ENCODE measurements at regions not wholly inside any gene's neighbourhood (a gene's known extent, or its start where the extent isn't known, plus 50 kb on each side); places are given as distances from the start of the nearest gene placed in this dataset.

GRCh38 chr2:82257796-82258555 lies 1953.4 kb upstream of the LRRTM1 start:
- POLR2A ChIA-PET = no interaction called here
- no peak overlapping the region for H3K9ac ChIP-seq (ENCODE audit: control insufficient read depth, insufficient read depth, low read length)
- WGBS (ENCODE audit: insufficient coverage, insufficient replicate concordance, low lambda C conversion rate, missing lambda C conversion rate) = 4% methylated on average over 2 of the region's 2 CpGs
- no peak overlapping the region for H3K27ac ChIP-seq (ENCODE audit: control insufficient read depth, insufficient read depth)
- no peak overlapping the region for H3K4me2 ChIP-seq (ENCODE audit: control insufficient read depth, insufficient read depth)
- H3K79me2 ChIP-seq (ENCODE audit: control insufficient read depth, insufficient read depth, low read length) = no peaks in the 10 kb centered on the region
- BruUV-seq (replicated peaks) = no TSS peak
- FAIRE-seq (no peak), DNase-seq (ENCODE audit: low read depth, low spot score) (no peak), ATAC-seq (no peak)
- CTCF ChIA-PET = interaction anchor here (0.5 to 1.0 kb wide), 3 partner anchors 9 to 110 kb away, joined by 3 to 4 read pairs (median 3); no protein-coding TSS in a partner anchor
- in situ Hi-C loops (cut with MboI) (no loop called here), intact Hi-C loops (cut with micrococcal nuclease; ENCODE audit: unreplicated experiment) (no loop called here)
- no peak overlapping the region for H3K4me3 ChIP-seq
- no peaks in the 10 kb centered on the region for H3K27me3 ChIP-seq (replicated peaks in 1 of 2; ENCODE audit: control insufficient read depth in 2 of 2, insufficient read depth in 2 of 2, low read length in 1 of 2)
- no peak overlapping the region for H2AFZ ChIP-seq (ENCODE audit: control insufficient read depth, low read depth, low read length)
- RAD21 ChIA-PET (ENCODE audit: unreplicated experiment) = interaction anchor here (1.5 kb wide), 1 partner anchor 8 kb away, joined by 3 read pairs; no protein-coding TSS in a partner anchor
- no peaks in the 10 kb centered on the region for H3K36me3 ChIP-seq (ENCODE audit: control insufficient read depth in 2 of 2, insufficient read depth in 2 of 2, low read length in 1 of 2)
- SMC1A ChIA-PET (ENCODE audit: uncharacterized antibody, unreplicated experiment) = interaction anchor here (0.8 to 1.7 kb wide), 7 partner anchors 10 to 642 kb away, joined by 3 to 7 read pairs (median 4); no protein-coding TSS in a partner anchor
- no peaks in the 10 kb centered on the region for H3K4me1 ChIP-seq (ENCODE audit: control insufficient read depth, insufficient read depth, low read length)
- H4K20me1 ChIP-seq (ENCODE audit: control insufficient read depth, insufficient read depth) = no peaks in the 10 kb centered on the region
- no peak for TF ChIP-seq FOS (IDR thresholded peaks at IDR 0.05; ENCODE audit: borderline replicate concordance, extremely low read depth, insufficient read length)
- no peak for TF ChIP-seq BACH1 (IDR thresholded peaks at IDR 0.05; ENCODE audit: borderline replicate concordance)
- TF ChIP-seq RELB (IDR thresholded peaks at IDR 0.05; ENCODE audit: low read depth) = no peak
- no peak for TF ChIP-seq IKZF2 (IDR thresholded peaks at IDR 0.05)
- no peak for TF ChIP-seq SREBF2 (IDR thresholded peaks at IDR 0.05; ENCODE audit: low read length)
- TF ChIP-seq GATAD2B (conservative IDR thresholded peaks at IDR 0.05; ENCODE audit: low read depth) = no peak
- TF ChIP-seq CBX5 (IDR thresholded peaks at IDR 0.05; ENCODE audit: low read depth) = no peak
- TF ChIP-seq ESRRA (IDR thresholded peaks at IDR 0.05; ENCODE audit: low read length) = no peak
- TF ChIP-seq CTCF (IDR thresholded peaks at IDR 0.05 in 2 of 3, conservative IDR thresholded peaks at IDR 0.05 in 1 of 3; ENCODE audit: control insufficient read depth in 2 of 3, extremely low read depth in 1 of 3, insufficient read depth in 1 of 3, low read depth in 3 of 3, low read length in 3 of 3) = no peak
- TF ChIP-seq POLR2A (IDR thresholded peaks at IDR 0.05; ENCODE audit: low read depth, low read length) = no peak
- no peak for TF ChIP-seq POLR2AphosphoS5 (IDR thresholded peaks at IDR 0.05; ENCODE audit: low read length)
- TF ChIP-seq POU2F2 (IDR thresholded peaks at IDR 0.05; ENCODE audit: borderline replicate concordance, low read depth, low read length) = no peak
- no peak for TF ChIP-seq TARDBP (IDR thresholded peaks at IDR 0.05; ENCODE audit: borderline replicate concordance)
- TF ChIP-seq ZSCAN29 (IDR thresholded peaks at IDR 0.05) = no peak
- TF ChIP-seq USF1 (IDR thresholded peaks at IDR 0.05; ENCODE audit: borderline replicate concordance, extremely low read length, insufficient read depth, low read depth, low read length) = no peak
- no peak for TF ChIP-seq SPI1 (IDR thresholded peaks at IDR 0.05; ENCODE audit: borderline replicate concordance, insufficient read depth, low read depth, low read length)
- no peak for TF ChIP-seq CBX3 (IDR thresholded peaks at IDR 0.05; ENCODE audit: borderline replicate concordance, low read depth)
- TF ChIP-seq NKRF (conservative IDR thresholded peaks at IDR 0.05) = no peak
- TF ChIP-seq SP1 (IDR thresholded peaks at IDR 0.05; ENCODE audit: low read depth, low read length) = no peak
- no peaks in the 10 kb centered on the region for H3K9me3 ChIP-seq (replicated peaks; ENCODE audit: control insufficient read depth, insufficient read depth, low read length)
